GM10266 (cell line): ENCODE measurements at regions not wholly inside any gene's neighbourhood (a gene's known extent, or its start where the extent isn't known, plus 50 kb on each side); places are given as distances from the start of the nearest gene placed in this dataset.

Experiments used
- DNase-seq: peaks from one replicate; pipeline ENCODE4 v3.0.0; 2012; ENCODE audit errors: extremely low spot score
- CTCF ChIP-seq: IDR thresholded peaks from 2 replicates; pipeline ENCODE4 v1.5.1; 2012; ENCODE audit warnings: mild to moderate bottlenecking, low read depth; ENCODE audit not compliant: control insufficient read depth, insufficient read depth; ENCODE audit errors: missing control alignments

GRCh38 chr16:7967996-7968509, 622.3 kb downstream of the TMEM114 start:
- no peak for DNase-seq
- no peak for TF ChIP-seq CTCF

- DNase-seq = no peak
- no peak for TF ChIP-seq CTCF
Measured at GRCh38 chr16:7964744-7965143, 625.6 kb downstream of the TMEM114 start.

- DNase-seq = no peak
- no peak for TF ChIP-seq CTCF
Measured at GRCh38 chr16:7964167-7964566, 626.1 kb downstream of the TMEM114 start.

- no peak for DNase-seq
- TF ChIP-seq CTCF = no peak
Measured at GRCh38 chr16:7962091-7962879, 628.0 kb downstream of the TMEM114 start.

GRCh38 chr16:7957151-7957550, 624.5 kb downstream of the RBFOX1 start:
- DNase-seq = no peak
- TF ChIP-seq CTCF = no peak

GRCh38 chr16:7953360-7953759, 620.7 kb downstream of the RBFOX1 start:
- TF ChIP-seq CTCF = no peak
- DNase-seq = no peak

GRCh38 chr16:7946142-7946541, 613.5 kb downstream of the RBFOX1 start:
- TF ChIP-seq CTCF = no peak
- no peak for DNase-seq
